A549 (cell line): ENCODE measurements at regions not wholly inside any gene's neighbourhood (a gene's known extent, or its start where the extent isn't known, plus 50 kb on each side); places are given as distances from the start of the nearest gene placed in this dataset.

ENCODE experiments used
- ATAC-seq, 2 experiments: fragments of 200-7000 bp in 1 of 2; fragments of >200 bp in 1 of 2; cut with Nextera tagmentation in 1 of 2; cut with Tn5 transposase in 1 of 2; 3 replicates each; pipeline versions ENCODE4 v1.8.0 to v1.9.1; 2018 to 2020; ENCODE audit warnings: mild to moderate bottlenecking in 1 of 2, moderate library complexity in 1 of 2
- CTCF ChIA-PET: fragments of 300-600 bp; sonication (Branson Sonifier 250); formaldehyde crosslinking; extraction: SDS; loops from one replicate; lab custom pipeline; 2021; ENCODE audit warnings: antibody characterized with exemption, inconsistent platforms; lab: Yijun Ruan, JAX
- POLR2A ChIA-PET: fragments of 350-600 bp; formaldehyde crosslinking; extraction: SDS; loops from one replicate; lab custom pipeline; 2021; ENCODE audit warnings: antibody characterized with exemption, inconsistent platforms; lab: Yijun Ruan, JAX
- DNase-seq, 2 experiments: peaks; one replicate each; pipeline versions ENCODE4 v3.0.0 to v3.0.0-alpha.2; 2011 to 2016; ENCODE audit warnings: low read depth in 1 of 2, low spot score in 1 of 2
- FAIRE-seq: peaks from 2 replicates; lab custom pipeline; 2011; peaks lifted over from hg19 to GRCh38; lab: Jason Lieb, UNC
- H3K27ac ChIP-seq, 2 experiments: fragments of >200 bp; sonication (Bioruptor Twin); formaldehyde crosslinking; 3 replicates each; pipeline ENCODE4 v1.5.1; 2016 to 2017
- H3K4me1 ChIP-seq: fragments of >200 bp; sonication (Bioruptor Twin); formaldehyde crosslinking; 3 replicates; pipeline ENCODE4 v1.6.1; 2016
- H3K4me2 ChIP-seq: fragments of >200 bp; sonication (Bioruptor Twin); formaldehyde crosslinking; 3 replicates; pipeline ENCODE4 v1.6.1; 2016
- H3K4me3 ChIP-seq: fragments of >200 bp; sonication (Bioruptor Twin); formaldehyde crosslinking; 3 replicates; pipeline ENCODE4 v1.5.1; 2016
- H3K9me3 ChIP-seq: fragments of >200 bp; sonication (Bioruptor Twin); formaldehyde crosslinking; 3 replicates; pipeline ENCODE4 v1.6.1; 2016
- CHD4 ChIP-seq: fragments of 200-600 bp; sonication (generic); IDR thresholded peaks from 2 replicates; pipeline ENCODE4 v1.6.1; 2016; ENCODE audit warnings: antibody characterized with exemption, mild to moderate bottlenecking, borderline replicate concordance
- EHMT2 ChIP-seq: fragments of 200-600 bp; sonication (generic); IDR thresholded peaks from 2 replicates; pipeline ENCODE4 v1.6.1; 2016; ENCODE audit warnings: antibody characterized with exemption, low read depth, mild to moderate bottlenecking, moderate library complexity
- FOXS1 ChIP-seq: fragments of 250-450 bp; sonication (Bioruptor Pico); IDR thresholded peaks from 2 replicates; pipeline ENCODE4 v1.5.0; 2020; ENCODE audit warnings: mild to moderate bottlenecking, moderate library complexity
- HEYL ChIP-seq: fragments of 250-450 bp; sonication (Bioruptor Pico); IDR thresholded peaks from 2 replicates; pipeline ENCODE4 v1.8.0; 2021; ENCODE audit warnings: mild to moderate bottlenecking, moderate library complexity
- HMGXB4 ChIP-seq: fragments of 250-450 bp; sonication (Bioruptor Pico); IDR thresholded peaks from 2 replicates; pipeline ENCODE4 v1.5.0; 2021; ENCODE audit warnings: mild to moderate bottlenecking, moderate library complexity, borderline replicate concordance
- HOXB13 ChIP-seq: fragments of 250-450 bp; sonication (Bioruptor Pico); IDR thresholded peaks from 2 replicates; pipeline ENCODE4 v1.5.0; 2020; ENCODE audit warnings: low read depth, mild to moderate bottlenecking, moderate library complexity
- KDM5A ChIP-seq: fragments of 200-600 bp; sonication (generic); IDR thresholded peaks from 2 replicates; pipeline ENCODE4 v1.6.1; 2016; ENCODE audit warnings: antibody characterized with exemption, mild to moderate bottlenecking
- MAX ChIP-seq: IDR thresholded peaks from 2 replicates; pipeline ENCODE4 v1.6.1; 2012
- MYC ChIP-seq: IDR thresholded peaks from 2 replicates; pipeline ENCODE4 v1.6.1; 2012; ENCODE audit warnings: mild to moderate bottlenecking, inconsistent platforms, low read length, improper control_type of control experiment, borderline replicate concordance
- NPAS2 ChIP-seq: fragments of 250-450 bp; sonication (Bioruptor Pico); IDR thresholded peaks from 2 replicates; pipeline ENCODE4 v1.8.0; 2022; ENCODE audit warnings: mild to moderate bottlenecking, moderate library complexity, borderline replicate concordance
- NR3C1 ChIP-seq: fragments of >200 bp; sonication (Bioruptor Twin); formaldehyde crosslinking; IDR thresholded peaks from 3 replicates; pipeline ENCODE4 v1.6.1; 2017
- PHF8 ChIP-seq: fragments of 200-600 bp; sonication (generic); IDR thresholded peaks from 2 replicates; pipeline ENCODE4 v1.6.1; 2016; ENCODE audit warnings: low read depth, mild to moderate bottlenecking, antibody characterized with exemption, moderate library complexity, borderline replicate concordance
- POLR2A ChIP-seq: IDR thresholded peaks from 2 replicates; pipeline ENCODE4 v1.6.1; 2012; ENCODE audit warnings: mild to moderate bottlenecking, low read length
- RARB ChIP-seq: fragments of 250-450 bp; sonication (Bioruptor Pico); IDR thresholded peaks from 2 replicates; pipeline ENCODE4 v1.8.0; 2021; ENCODE audit warnings: mild to moderate bottlenecking, moderate library complexity
- RNF2 ChIP-seq: fragments of 200-600 bp; sonication (generic); IDR thresholded peaks from 2 replicates; pipeline ENCODE4 v1.6.1; 2016; ENCODE audit warnings: low read depth, mild to moderate bottlenecking, antibody characterized with exemption, moderate library complexity, borderline replicate concordance
- TP53 ChIP-seq: fragments of 250-450 bp; sonication (Bioruptor Pico); IDR thresholded peaks from 2 replicates; pipeline ENCODE4 v1.5.0; 2021; ENCODE audit warnings: mild to moderate bottlenecking, moderate library complexity
- WGBS: methylation state at CpG from one replicate; pipeline ENCODE4 v1.1.6; 2017; ENCODE audit errors: missing lambda C conversion rate; 5-methylcytosine and 5-hydroxymethylcytosine counted together
- TF ChIP-seq, protein P1 (sequence below): fragments of >200 bp; sonication (Bioruptor Twin); formaldehyde crosslinking; IDR thresholded peaks from 2 replicates; pipeline ENCODE4 v1.6.1; 2016
- TF ChIP-seq, protein P2 (sequence below): fragments of 200-600 bp; sonication (generic); IDR thresholded peaks from 2 replicates; pipeline ENCODE4 v1.6.1; 2016; ENCODE audit warnings: antibody characterized with exemption, mild to moderate bottlenecking, moderate library complexity
- TF ChIP-seq, protein P3 (sequence below): fragments of >200 bp; sonication (Bioruptor Twin); formaldehyde crosslinking; IDR thresholded peaks from 3 replicates; pipeline ENCODE4 v1.5.1; 2016

DNA sequence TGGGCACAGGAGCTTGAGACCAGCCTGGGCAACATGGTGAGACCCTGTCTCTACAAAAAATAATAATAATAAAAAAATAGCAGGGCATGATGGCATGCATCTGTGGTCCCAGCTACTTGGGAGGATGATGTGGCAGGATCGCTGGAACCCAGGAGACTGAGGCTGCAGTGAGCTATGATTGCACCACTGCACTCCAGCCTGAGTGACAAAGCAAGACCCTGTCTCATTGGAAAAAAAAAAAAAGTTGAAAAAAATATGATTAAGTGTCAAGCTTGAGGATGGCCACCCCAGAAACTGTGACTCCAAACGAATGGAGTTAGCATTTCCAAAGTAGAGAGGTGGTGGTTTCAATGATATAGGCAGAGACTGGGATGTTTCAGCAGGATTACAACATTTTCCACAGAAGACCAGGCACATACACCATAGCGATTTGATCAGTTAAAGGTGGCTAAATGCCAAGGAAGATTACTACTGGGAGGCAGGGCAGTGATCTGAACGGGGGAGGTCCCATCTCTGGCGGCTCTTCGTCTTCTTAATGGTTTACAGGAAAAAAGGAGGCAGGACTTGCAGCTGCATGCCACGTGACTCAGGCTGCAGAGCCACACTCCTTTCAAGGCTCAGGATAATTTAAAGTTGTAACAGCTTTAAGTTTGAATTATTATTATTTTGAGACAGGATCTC is 250.6 kb upstream of the GALNT17 start:
- no peak overlapping the region for H3K4me3 ChIP-seq
- H3K4me1 ChIP-seq = no peaks in the 10 kb centered on the region
- H3K9me3 ChIP-seq = no peaks in the 10 kb centered on the region; the same call in 2 of the 3 replicates
- ChIA-PET CTCF (interaction anchor here (1.4 kb wide), 1 partner anchor 871 kb away, joined by 4 read pairs; no protein-coding TSS in a partner anchor), POLR2A (interaction anchor here (0.6 kb wide), 1 partner anchor 662 kb away, joined by 4 read pairs; no protein-coding TSS in a partner anchor)
- ATAC-seq (no peak), FAIRE-seq (no peak), DNase-seq (no peak)
- H3K27ac ChIP-seq = no peak overlapping the region
- H3K4me2 ChIP-seq = no peak overlapping the region
- TF ChIP-seq, protein P1, sequence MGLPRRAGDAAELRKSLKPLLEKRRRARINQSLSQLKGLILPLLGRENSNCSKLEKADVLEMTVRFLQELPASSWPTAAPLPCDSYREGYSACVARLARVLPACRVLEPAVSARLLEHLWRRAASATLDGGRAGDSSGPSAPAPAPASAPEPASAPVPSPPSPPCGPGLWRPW = no peak
- no peak for TF ChIP-seq KDM5A
- TF ChIP-seq FOXS1 (CRISPR knock-in tag) = no peak
- no peak for TF ChIP-seq PHF8
- no peak for TF ChIP-seq NR3C1
- TF ChIP-seq HOXB13 (CRISPR knock-in tag) = no peak
- TF ChIP-seq TP53 (CRISPR knock-in tag) = no peak
- TF ChIP-seq MAX = no peak
- TF ChIP-seq, protein P2, sequence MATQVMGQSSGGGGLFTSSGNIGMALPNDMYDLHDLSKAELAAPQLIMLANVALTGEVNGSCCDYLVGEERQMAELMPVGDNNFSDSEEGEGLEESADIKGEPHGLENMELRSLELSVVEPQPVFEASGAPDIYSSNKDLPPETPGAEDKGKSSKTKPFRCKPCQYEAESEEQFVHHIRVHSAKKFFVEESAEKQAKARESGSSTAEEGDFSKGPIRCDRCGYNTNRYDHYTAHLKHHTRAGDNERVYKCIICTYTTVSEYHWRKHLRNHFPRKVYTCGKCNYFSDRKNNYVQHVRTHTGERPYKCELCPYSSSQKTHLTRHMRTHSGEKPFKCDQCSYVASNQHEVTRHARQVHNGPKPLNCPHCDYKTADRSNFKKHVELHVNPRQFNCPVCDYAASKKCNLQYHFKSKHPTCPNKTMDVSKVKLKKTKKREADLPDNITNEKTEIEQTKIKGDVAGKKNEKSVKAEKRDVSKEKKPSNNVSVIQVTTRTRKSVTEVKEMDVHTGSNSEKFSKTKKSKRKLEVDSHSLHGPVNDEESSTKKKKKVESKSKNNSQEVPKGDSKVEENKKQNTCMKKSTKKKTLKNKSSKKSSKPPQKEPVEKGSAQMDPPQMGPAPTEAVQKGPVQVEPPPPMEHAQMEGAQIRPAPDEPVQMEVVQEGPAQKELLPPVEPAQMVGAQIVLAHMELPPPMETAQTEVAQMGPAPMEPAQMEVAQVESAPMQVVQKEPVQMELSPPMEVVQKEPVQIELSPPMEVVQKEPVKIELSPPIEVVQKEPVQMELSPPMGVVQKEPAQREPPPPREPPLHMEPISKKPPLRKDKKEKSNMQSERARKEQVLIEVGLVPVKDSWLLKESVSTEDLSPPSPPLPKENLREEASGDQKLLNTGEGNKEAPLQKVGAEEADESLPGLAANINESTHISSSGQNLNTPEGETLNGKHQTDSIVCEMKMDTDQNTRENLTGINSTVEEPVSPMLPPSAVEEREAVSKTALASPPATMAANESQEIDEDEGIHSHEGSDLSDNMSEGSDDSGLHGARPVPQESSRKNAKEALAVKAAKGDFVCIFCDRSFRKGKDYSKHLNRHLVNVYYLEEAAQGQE = no peak
- no peak for TF ChIP-seq POLR2A
- TF ChIP-seq HMGXB4 (CRISPR knock-in tag) = no peak
- TF ChIP-seq, protein P3, sequence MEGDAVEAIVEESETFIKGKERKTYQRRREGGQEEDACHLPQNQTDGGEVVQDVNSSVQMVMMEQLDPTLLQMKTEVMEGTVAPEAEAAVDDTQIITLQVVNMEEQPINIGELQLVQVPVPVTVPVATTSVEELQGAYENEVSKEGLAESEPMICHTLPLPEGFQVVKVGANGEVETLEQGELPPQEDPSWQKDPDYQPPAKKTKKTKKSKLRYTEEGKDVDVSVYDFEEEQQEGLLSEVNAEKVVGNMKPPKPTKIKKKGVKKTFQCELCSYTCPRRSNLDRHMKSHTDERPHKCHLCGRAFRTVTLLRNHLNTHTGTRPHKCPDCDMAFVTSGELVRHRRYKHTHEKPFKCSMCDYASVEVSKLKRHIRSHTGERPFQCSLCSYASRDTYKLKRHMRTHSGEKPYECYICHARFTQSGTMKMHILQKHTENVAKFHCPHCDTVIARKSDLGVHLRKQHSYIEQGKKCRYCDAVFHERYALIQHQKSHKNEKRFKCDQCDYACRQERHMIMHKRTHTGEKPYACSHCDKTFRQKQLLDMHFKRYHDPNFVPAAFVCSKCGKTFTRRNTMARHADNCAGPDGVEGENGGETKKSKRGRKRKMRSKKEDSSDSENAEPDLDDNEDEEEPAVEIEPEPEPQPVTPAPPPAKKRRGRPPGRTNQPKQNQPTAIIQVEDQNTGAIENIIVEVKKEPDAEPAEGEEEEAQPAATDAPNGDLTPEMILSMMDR = no peak
- TF ChIP-seq HEYL (CRISPR knock-in tag) = no peak
- no peak for TF ChIP-seq CHD4
- TF ChIP-seq EHMT2 = no peak
- TF ChIP-seq MYC = no peak
- no peak for TF ChIP-seq NPAS2 (CRISPR knock-in tag)
- TF ChIP-seq RNF2 = no peak
- TF ChIP-seq RARB (CRISPR knock-in tag) = no peak
- 2% methylated on average over 7 of the region's 7 CpGs for WGBS
